RCC 7860 (cell line): ENCODE measurements at regions not wholly inside any gene's neighbourhood (a gene's known extent, or its start where the extent isn't known, plus 50 kb on each side); places are given as distances from the start of the nearest gene placed in this dataset.
"Not testable (repeated sequence)": the region's sequence is repeated elsewhere in the genome, so short reads cannot be mapped to it uniquely, and the experiment has no call there.

Source experiments
- DNase-seq: peaks from one replicate; pipeline ENCODE4 v3.0.0-alpha.2; 2015; ENCODE audit warnings: low spot score
- FAIRE-seq: peaks from 2 replicates; lab custom pipeline; 2012; peaks lifted over from hg19 to GRCh38; lab: Jason Lieb, UNC

GRCh38 chr4:12612876-12613275 lies 871.3 kb downstream of the RAB28 start:
- DNase-seq (no peak), FAIRE-seq (no peak)

- DNase-seq, FAIRE-seq: not testable (repeated sequence)
These were observed 874.8 kb downstream of the RAB28 start for GRCh38 chr4:12609212-12609875.

- FAIRE-seq, result no peak
- no peak for DNase-seq
These were observed 888.2 kb downstream of the RAB28 start for GRCh38 chr4:12595986-12596385.

GRCh38 chr4:12595489-12595888 lies 888.7 kb downstream of the RAB28 start:
- FAIRE-seq, result no peak
- DNase-seq, result no peak

- no peak for DNase-seq
- FAIRE-seq, result no peak
These were observed 895.6 kb downstream of the RAB28 start for GRCh38 chr4:12588582-12588981.

GRCh38 chr4:12586242-12587006 lies 897.7 kb downstream of the RAB28 start:
- DNase-seq (no peak), FAIRE-seq (no peak)

GRCh38 chr4:12584116-12584875 lies 899.8 kb downstream of the RAB28 start:
- no peak for DNase-seq
- FAIRE-seq, result no peak

- DNase-seq (no peak), FAIRE-seq (no peak)
These were observed 900.9 kb downstream of the RAB28 start for GRCh38 chr4:12583275-12583674.

- FAIRE-seq (no peak), DNase-seq (no peak)
These were observed 903.4 kb downstream of the RAB28 start for GRCh38 chr4:12580787-12581186.

GRCh38 chr4:12579172-12579571 lies 905.0 kb downstream of the RAB28 start:
- FAIRE-seq (no peak), DNase-seq (no peak)

- no peak for FAIRE-seq
- no peak for DNase-seq
These were observed 907.7 kb downstream of the RAB28 start for GRCh38 chr4:12576409-12576808.

GRCh38 chr4:12573716-12574115 lies 910.4 kb downstream of the RAB28 start:
- DNase-seq, result no peak
- no peak for FAIRE-seq

GRCh38 chr4:12562476-12563140 lies 921.5 kb downstream of the RAB28 start:
- DNase-seq, result no peak
- no peak for FAIRE-seq

GRCh38 chr4:12562021-12562420 lies 922.1 kb downstream of the RAB28 start:
- DNase-seq (no peak), FAIRE-seq (no peak)

- DNase-seq, result no peak
- FAIRE-seq, result no peak
These were observed 929.1 kb downstream of the RAB28 start for GRCh38 chr4:12555011-12555410.

- no peak for DNase-seq
- no peak for FAIRE-seq
These were observed 935.5 kb downstream of the RAB28 start for GRCh38 chr4:12548678-12549077.

- DNase-seq, result no peak
- no peak for FAIRE-seq
These were observed 938.3 kb downstream of the RAB28 start for GRCh38 chr4:12545812-12546211.

GRCh38 chr4:12538162-12538561 lies 946.0 kb downstream of the RAB28 start:
- no peak for FAIRE-seq
- no peak for DNase-seq

- FAIRE-seq, result no peak
- DNase-seq, result no peak
These were observed 949.5 kb downstream of the RAB28 start for GRCh38 chr4:12534684-12535083.

GRCh38 chr4:12519426-12519825 lies 964.7 kb downstream of the RAB28 start:
- FAIRE-seq, result no peak
- DNase-seq, result no peak

GRCh38 chr4:12507868-12508481 lies 976.2 kb downstream of the RAB28 start:
- no peak for FAIRE-seq

More at GRCh38 chr4:12507868-12508481, 976.2 kb downstream of the RAB28 start:
- no peak for DNase-seq
